ENCODE measurements at regions not wholly inside any gene's neighbourhood (a gene's known extent, or its start where the extent isn't known, plus 50 kb on each side); places are given as distances from the start of the nearest gene placed in this dataset.
A peak's percentile ranks its signal among the peaks of the same experiment; 100 is the strongest.

DNA sequence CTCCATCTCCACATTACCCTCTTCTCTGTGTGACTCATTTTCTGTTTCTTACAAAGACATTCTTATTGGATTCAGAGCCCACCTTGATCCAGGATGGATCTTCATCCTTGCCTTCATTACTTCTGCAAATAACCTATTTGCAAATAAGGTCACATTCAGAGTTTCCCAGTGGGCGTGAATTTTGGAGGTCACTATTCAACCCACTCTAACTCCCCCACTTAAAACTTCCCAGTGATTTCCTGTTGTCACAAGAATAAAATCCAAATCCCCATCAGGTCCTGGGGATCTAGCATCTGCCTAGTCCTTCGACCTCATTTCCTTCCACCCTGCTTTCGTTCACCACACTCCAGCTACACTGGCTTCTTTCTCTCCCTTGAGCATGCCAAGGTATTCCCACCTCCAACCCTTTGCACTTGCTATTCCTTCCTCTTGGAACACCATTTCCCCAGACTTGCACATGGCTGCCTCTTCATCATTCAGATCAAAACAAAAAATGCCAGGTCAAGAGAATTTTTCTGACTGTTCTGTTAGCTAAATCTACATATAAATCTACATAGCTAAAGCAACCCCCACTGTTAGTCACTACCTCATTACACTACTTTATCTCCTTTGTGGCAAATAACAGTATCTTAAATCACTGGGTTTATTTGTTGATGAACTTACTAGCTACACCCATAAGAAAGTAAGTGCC is 187.2 kb downstream of the TOMM20 start:
- no peak for DNase-seq (ENCODE audit: low read depth in 2 of 3, low spot score in 2 of 3)

DNA sequence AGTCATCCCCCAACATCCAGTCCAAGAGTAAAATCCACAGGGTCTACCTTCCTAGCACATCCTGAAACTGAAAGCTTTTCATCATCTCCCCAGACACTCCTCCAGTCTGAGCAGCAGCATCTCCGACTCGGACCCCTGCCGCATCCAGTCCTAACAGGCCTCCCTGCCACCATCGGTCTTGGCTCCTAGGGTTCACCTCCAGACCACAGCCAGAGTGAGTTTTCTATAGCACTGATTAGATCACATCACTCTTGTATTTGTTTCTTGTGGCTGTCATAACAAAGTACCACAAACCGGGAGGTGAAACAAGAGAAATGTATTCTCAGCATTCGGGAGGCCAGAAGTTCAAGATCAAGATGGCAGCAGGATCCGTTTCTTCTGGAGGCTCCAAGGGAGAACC is 187.8 kb downstream of the TOMM20 start:
- no peak for DNase-seq (ENCODE audit: low read depth in 2 of 3, low spot score in 2 of 3)

GRCh38 chr1:234938924-234939323 is 189.7 kb downstream of the TOMM20 start:
- DNase-seq (ENCODE audit: low read depth in 2 of 3, low spot score in 2 of 3) = no peak

DNA sequence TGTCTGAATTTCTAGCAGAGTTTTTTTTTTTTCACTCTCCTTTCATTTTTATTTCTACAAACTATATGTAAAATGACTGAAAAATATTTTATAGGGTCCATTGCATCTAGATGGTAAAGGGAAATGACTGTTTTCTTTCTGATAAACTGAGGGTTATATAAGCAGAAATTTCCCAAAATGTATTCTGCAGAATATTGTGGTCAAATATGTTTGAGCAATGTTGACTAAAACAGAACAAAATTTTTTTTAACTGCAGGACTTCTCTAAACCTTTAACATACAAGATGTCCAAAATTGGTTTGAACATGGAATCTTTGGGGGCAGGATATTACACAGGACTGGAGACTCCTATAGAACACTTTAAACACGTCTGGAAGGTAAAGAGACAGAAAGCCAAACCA is 190.5 kb downstream of the TOMM20 start:
- no peak for DNase-seq (ENCODE audit: low read depth in 2 of 3, low spot score in 2 of 3)

- no peak for DNase-seq (ENCODE audit: low read depth in 2 of 3, low spot score in 2 of 3)
Measured at GRCh38 chr1:234936612-234937389, 191.8 kb downstream of the TOMM20 start.

GRCh38 chr1:234934611-234935033 is 194.0 kb downstream of the TOMM20 start:
- DNase-seq (ENCODE audit: low read depth in 2 of 3, low spot score in 2 of 3) = no peak

GRCh38 chr1:234933475-234933874 is 195.2 kb downstream of the TOMM20 start:
- peak in 2 of 3 donors; percentile 44 to 48 for DNase-seq (ENCODE audit: low read depth in 2 of 3, low spot score in 2 of 3)

- DNase-seq (ENCODE audit: low read depth in 2 of 3, low spot score in 2 of 3) = no peak
Measured at GRCh38 chr1:234932511-234933430, 195.9 kb downstream of the TOMM20 start.

DNA sequence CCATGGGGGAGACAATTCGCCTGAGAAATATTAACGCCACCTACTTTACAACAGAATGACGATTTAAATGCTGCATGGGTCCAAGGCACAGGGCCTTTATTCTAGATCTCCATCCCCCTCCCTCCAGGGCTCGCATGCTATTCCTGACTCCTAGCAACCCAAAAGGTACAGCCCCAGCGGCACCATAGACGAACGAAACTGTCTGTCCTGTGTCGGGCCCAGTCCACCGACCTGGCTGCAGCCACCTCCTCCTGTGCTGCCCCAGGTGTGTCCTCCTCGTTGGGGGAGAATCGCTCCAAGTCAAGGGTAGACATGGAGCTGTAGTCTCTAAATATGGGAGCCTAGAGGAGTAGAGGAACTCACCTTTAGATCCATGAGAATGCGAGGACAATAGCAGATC is 196.5 kb downstream of the TOMM20 start:
- no peak for DNase-seq (ENCODE audit: low read depth in 2 of 3, low spot score in 2 of 3)

DNA sequence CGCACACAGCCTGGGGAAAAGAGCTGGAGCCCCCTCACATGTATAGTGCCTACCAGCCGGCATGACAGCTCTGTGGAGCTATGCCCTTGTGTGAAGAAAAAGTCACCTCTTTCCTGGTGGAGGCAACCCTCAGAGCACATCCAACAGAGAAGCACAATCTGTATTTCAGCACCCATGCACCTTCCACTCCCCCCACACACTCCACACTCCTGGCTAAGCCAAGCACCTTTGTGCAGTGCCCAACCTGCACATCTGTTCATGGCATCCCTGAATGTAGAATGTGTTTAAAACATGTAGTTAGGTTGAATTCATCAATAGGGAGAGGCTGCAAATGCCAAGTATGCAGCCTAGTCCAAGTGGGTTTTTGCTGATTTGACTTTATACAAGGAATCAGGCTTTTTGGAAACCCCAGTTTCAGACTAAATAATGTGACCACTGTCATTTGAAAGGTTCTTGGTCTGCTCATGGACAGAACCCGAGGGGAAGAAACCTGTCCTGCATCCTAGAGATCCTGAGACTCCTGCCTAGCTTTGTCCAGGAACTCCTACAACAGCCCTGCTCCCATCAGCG is 197.1 kb downstream of the TOMM20 start:
- DNase-seq (ENCODE audit: low read depth in 2 of 3, low spot score in 2 of 3) = no peak

DNA sequence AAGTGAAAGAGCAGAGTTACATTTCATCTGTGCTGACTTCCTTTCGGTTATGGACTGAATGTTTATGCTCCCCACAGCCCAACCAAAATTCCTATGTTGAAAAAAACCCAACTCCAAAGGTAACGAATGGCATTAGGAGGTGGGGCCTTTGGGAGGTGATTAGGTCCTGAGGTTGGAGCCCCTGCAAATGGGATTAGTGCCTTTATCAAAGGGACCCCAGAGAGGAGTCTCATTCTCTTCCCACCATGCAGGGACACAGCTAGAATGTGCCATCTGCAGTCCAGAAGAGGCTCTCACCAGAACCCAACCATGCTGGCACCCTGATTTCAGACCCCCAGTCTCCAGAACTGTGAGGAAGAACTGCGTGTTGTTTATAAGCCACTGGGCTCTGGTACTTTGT is 199.3 kb downstream of the TOMM20 start:
- no peak for DNase-seq (ENCODE audit: low read depth in 2 of 3, low spot score in 2 of 3)

DNA sequence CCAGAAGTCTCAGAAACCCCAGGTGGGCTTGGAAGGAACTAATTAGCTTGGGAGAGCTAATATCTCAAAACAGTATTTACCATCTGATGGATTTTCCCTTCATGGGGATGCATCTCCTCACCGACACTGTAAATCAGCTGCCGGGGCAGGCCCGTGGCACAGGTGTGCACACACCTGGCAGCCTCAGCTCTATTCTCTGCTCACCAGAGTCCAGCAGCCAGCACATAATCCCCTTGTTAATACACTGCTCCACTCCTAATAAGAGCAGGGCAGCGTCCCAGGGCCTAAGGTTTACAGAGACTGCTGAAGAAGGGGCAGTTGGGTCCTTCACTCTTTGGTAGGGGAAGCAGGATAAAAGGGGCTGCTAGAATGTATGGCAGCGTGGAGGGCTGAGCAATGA is 200.0 kb downstream of the TOMM20 start:
- no peak for DNase-seq (ENCODE audit: low read depth in 2 of 3, low spot score in 2 of 3)

- DNase-seq (ENCODE audit: low read depth in 2 of 3, low spot score in 2 of 3) = no peak
Measured at GRCh38 chr1:234927971-234928640, 200.5 kb downstream of the TOMM20 start.

DNA sequence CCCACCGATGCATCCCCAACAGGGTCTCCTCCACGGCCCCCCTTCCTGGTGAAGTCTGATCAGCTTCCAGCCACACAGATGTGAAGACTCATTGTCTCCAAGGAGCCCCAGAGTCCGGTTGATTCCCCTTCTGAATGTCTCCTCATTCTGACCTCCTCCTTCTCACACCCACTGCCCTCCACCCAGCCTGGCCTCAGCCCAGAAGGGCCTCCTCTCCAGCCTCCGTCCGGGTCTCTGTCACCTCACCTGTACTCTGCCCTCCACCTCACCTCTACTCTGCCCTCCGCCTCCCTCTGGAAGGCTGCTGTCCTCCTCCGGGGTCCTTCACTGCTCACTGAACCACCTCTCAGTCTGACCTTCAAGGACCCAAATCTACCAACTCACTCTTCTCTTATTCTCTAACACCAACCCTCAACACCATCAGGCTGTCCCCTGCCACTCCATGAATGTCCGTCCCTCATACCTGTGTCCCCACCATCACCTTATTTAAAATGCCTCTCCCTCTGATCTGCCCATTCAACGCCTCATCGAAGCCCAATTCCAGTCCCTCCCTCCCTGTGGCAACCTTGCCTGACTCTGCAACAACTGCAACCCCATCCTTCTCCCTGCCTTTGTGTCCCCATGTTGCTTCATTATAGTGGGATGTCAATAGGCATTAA is 201.2 kb downstream of the TOMM20 start:
- DNase-seq (ENCODE audit: low read depth in 2 of 3, low spot score in 2 of 3) = no peak

DNA sequence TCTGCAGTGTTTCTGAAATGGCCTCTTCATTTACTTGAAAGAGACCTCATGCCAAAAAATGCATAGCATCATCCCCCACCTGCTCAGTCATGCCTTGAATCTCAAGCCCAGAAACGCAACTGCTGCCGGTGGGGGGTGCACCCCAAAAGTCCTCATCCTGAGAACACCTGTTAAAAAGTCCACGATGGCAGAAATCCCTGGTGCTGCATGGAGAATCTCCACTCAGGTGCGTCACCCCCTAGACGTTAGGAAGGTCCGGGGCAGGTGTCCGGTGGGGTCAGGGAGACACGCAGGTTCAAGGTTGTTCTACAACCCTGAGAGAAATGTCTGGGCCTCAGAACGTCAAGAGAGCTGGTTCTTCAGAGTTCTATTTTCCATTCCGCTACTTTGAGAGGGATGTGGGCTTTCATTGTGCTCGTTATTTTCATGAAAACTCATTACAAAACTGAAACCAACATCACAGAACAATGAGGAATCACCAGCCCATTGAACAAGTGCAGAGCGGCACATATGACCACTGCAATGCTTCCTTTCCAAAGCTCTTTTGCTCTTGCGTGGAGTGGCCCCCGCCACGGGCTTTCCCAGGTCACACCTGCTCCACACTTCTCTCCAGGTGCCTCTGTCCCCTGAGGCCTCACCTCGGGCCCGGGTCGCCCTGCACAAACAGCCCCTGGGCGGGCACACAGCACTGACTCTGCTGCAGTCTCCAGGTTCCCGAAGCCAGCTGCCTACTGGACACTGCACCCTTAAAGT is 201.9 kb downstream of the TOMM20 start:
- peak in 1 of 3 donors; percentile 49 for DNase-seq (ENCODE audit: low read depth in 2 of 3, low spot score in 2 of 3)

GRCh38 chr1:234926264-234926558 is 202.4 kb downstream of the TOMM20 start:
- DNase-seq (ENCODE audit: low read depth in 2 of 3, low spot score in 2 of 3) = no peak

- DNase-seq (ENCODE audit: low read depth in 2 of 3, low spot score in 2 of 3) = peak in 2 of 3 donors; percentile 48 to 60
Measured at GRCh38 chr1:234925440-234926263, 203.0 kb downstream of the TOMM20 start.
